NCI-H2196 treated with DMSO at 0.1 percent for 48 hours (cell line): ENCODE measurements at regions not wholly inside any gene's neighbourhood (a gene's known extent, or its start where the extent isn't known, plus 50 kb on each side); places are given as distances from the start of the nearest gene placed in this dataset.
"Not testable (repeated sequence)": the region's sequence is repeated elsewhere in the genome, so short reads cannot be mapped to it uniquely, and the experiment has no call there.

Experiments
- DNase-seq: peaks from one replicate; lab custom pipeline; 2025; ENCODE audit not compliant: unreplicated experiment; lab: John Stamatoyannopoulos, UW

DNA sequence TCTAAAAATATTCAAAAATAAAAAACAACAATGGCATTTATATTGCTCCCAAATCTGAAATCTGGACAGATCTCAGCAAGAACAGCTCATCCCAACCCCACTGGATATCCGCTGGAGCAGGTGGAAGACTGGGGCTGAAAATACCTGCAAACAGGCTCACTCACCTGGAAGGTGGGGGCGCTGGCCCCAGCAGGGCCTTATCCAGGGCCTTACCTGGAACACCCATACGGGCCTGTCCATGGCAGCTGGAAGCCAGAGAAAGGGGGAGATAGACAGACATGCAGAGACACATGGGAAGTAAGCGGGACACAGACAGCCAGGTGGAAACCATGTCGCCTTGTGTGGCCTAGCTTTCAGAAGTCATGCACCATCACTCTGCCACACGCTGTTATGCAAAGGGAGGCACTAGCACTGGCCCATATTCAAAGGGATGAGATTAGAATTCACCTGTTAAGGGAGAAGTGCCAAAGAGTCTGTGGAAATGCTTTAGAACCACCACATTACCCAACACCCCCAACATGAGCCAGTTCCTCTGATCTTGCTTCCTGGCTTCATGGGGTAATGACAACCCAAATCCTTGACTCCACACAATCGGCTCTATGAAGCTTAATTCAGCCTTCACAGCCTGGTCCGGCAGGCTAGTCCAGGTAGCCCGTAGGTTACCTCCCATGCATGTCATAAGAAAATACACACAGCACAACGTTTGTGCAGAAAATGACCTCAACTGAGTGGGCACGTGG is 99.0 kb upstream of the CDYL start:
- DNase-seq: no peak

DNA sequence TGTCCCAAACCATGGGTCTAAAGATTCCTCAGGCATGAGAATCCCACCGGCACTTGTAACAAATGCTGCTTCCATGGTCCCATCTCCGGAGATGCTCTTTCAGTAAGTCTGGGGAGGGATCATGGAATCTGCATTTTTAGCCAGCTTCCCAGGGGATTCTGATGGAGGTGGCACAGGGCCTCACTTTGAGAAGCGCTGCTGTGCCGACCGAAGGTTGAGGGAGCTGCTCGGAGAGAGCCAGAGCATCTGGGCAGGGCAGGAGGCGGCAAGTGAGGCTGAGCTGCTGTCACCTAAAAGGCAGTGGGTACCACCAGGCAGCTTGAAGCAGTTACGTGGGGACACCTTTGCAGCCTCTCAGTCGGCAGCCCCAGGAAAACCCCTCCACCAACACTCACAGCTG is 100.2 kb upstream of the CDYL start:
- DNase-seq: no peak

DNA sequence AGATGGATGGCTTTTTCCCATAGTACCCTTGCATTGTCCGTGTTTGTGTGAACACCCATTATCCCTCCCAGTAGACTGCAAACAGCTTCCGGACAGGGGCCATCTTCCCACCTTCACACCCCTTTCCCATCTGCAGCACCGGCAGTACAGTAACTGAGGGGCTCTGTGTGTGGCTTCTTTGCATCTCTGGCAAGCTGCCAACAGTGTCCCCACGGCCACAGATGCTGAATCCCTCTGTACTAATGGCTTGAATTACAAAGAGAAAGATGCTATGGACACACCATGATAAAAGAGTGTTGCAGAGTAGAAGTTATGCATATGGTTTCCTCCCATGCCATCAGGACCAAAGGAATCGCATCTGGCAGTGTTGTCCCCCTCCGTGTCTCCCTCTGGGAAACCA is 101.1 kb upstream of the CDYL start:
- DNase-seq: no peak

DNA sequence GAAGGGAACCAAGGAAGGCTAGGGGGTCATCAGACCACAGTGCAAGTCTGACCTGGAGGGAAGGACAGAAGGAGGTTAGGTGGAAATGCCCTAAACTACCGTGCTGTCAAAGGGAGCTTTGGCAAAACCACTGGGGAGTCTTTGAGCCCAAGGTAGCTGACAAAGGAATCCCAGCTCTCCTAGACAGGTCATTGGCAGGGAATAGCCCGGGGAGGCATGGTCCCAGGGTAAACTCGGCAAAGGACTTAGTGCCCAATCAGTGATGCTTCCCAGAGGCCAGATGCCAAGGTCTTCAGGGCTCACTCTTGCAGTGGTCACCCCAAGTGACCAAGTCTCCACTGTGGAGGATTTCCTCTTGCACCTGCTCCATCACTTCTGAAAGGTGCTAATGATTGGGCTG is 102.3 kb upstream of the CDYL start:
- DNase-seq: no peak

DNA sequence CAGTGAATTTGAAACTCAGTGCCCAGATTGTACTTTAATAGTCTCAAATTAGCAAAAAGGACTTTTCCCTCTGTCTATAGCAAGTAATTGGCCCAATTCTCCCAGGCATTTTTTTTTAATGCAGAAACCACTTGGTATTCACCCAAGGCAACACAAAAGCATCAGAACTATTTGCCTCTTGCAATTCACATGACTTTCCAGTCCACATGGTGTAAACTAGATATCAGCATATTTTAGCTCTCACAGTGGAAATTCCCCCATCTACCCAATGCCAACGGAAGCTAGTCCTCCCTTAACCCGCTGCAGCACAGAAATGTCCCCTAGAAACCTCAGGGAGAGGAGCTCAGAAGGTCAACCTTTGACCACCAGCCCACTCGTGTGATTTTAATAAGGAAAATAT is 103.4 kb upstream of the CDYL start:
- no peak for DNase-seq

DNA sequence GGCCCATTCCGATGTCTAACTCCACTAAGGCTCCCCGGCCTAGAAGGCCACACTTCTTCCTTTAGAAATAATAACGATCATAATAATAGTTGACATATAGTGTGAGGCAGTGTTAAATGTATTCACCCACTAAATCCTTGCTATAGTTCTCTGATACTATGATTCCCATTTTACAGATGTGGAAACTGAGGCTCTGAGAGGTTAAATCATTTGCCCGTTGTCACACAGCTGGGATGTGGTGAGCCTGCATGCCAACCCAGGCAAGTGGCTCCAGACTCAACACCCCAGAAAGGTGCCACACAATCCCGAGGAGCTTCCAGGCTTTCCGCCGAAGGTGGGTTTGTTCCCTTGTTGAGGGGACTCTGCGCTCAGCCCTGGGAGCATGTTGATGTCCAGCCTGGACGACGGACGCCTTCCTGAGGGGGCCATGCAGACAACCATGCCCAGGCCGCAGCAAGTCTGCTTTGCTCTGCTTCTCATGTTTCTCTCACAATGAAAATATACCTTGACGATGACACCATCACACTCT is 104.6 kb upstream of the CDYL start:
- no peak for DNase-seq

DNA sequence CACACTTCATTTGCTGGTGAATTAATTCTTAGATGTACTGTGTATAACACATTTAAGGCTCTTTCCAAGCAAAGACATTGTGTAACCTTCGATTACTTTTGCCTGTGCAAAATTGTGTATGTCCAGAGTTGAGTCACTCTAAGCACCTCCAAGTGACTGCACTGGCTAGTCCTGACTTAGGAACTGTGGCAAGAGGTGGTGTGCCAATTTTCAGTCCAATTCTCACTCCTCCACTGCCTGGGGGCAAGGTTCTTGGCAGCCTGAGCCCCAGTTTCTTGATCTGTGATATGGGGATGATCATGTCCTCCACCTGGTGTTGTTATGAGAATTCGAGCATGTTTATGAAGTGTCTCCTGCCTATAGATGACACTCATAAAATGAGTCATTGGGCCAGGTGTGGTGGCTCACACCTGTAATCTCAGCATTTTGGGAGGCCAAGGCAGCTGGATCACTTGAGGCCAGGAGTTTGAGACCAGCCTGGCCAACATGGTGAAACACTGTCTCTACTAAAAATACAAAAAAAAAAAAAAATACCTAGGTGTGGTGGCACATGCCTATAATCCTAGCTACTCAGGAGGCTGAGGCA is 105.3 kb upstream of the CDYL start:
- DNase-seq: no peak

DNA sequence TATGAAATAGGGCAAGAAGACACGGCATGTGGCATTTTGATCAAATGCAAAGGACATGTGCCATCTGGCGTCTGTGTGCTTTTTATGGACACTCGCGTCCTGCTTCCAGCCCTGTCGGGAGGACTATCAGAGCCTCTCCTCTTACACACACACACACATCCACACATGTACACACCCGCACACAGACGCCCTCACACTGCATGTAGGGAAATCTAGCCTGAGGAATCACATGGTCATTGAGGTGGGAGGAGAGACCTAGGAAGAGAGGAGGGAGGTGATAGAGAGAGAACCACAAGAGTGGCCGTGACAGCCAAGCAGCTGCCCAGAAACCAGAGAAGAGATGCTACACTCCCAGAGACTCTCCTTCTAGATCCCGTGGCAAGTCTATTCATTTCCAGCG is 105.9 kb upstream of the CDYL start:
- no peak for DNase-seq

DNA sequence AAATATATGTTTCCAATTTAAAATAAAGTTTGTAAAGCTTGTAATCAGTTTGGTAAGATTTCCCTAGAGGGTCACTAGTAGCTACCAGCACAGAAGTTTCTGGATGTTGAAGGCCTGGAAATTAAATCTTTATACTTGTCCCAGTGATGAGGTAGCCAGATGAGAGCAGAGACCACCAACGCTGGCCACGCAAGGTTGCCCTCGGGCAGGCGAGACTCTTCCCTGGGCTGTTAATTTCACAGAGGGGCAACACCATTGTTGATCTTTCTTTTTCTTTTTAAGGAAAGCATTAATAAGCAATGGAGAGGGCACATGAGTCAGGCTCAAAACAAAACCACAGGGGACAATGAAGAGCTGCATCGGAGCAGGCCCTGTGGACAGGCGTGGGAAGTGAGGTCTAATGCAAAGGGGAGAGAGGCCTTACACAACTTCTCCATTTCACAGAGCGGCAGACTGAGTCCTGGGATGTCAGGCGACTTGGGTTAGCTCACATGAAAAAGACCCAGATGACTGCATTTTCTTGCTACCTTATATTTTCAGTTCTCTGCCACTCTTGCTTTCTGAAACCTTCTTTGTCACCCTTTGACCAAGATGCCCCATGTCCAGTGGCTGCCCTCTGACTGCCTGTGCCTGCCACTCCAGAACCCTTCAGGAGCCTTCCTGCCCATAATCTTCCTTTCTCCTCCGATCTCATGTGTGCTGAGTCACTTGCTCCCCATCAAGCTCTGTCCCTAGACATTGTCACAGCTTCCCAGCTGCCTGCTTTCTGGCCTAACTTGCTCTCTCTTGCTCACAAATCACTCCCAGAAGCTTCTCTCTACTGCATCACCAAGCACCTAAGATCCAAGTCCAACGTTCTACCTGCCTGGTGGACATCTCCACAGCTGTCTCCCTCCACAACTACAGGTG is 107.7 kb upstream of the CDYL start:
- no peak for DNase-seq

DNA sequence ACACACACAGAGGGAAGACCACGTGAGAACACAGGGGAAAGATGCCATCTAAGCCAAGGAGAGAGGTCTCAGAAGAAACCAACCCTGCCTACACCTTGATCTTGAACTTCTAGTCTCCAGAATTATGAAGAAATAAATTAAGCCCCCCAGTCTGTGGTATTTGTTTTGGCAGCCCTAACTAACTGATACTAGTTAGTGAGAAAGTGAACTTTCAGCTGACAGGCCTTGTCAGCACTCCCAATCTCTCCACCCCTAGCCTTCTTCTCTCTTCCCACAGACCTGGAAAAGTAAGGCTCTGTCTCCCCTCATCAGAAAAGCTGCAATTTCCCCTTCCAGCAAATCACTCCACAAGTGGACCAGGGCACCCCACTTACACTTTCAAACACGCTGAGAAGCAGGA is 108.6 kb upstream of the CDYL start:
- DNase-seq: no peak

DNA sequence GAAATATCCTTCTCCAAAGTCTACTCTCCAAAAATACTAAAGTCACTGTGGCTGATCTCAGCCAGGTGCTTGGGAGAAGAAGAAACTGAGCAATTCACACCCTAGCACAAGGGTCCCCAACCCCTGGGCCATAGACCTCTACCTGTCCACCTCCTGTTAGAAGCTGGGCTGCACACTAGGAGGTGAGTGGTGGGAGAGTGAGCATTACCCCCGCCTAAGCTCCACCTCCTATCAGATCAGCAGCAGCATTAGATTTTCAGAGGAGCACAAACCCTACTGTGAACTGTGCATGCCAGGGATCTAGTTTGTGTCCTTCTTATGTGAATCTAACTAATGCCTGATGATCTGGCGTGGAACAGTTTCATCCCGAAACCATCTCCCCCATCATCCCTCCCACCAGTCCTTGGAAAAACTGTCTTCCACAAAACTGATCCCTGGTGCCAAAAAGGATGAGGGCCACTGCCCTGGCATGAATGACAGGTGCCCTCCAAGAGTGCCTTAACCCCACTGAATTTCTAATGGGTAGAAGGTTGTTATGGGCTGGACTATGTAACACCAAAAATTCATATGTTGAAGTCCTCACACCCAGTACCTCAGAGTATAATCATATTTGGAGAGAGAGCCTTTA is 109.2 kb upstream of the CDYL start:
- DNase-seq: no peak

DNA sequence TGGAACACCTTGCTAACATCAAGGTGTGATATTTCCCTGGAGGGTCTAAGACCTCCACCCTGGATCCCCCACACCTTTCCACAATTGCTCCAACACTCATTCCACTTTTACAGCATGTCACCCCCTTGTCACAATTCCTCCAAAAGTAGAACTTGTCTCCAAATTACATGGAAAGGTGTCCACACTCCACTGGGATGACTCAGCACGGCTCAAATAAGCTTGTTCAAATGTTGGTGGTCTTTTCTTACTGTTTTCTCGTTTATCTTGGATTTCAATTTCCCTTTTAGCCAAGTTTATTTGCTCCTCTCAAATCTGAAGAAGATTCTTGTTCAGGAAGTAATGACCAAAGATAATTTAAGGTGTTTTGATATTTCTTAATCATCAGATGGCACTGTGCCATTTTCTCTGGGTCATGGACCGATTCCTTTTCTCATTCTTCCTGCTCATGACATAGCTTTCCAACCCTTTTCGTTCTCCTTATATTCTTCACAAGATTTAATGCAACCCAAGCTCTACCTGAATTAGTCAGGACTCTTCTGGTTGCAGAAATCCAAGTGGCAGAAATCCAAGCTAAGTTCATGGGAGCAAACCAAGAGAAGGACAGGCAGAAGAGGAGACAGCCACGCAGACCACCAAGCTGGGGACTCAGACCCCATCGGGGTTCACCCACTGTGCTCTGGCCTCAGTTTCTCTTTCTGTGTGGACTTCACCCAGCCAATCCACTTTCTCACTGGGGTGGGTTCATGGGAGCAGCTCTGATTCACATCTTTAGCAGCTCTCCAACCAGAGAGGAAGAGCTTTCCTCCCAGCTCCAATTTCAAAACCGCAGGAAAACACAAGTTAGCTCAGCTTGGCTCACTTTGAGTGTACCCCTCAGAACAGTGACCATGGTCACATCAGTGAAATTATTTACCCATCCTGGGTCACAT is 110.5 kb upstream of the CDYL start:
- DNase-seq: no peak

DNA sequence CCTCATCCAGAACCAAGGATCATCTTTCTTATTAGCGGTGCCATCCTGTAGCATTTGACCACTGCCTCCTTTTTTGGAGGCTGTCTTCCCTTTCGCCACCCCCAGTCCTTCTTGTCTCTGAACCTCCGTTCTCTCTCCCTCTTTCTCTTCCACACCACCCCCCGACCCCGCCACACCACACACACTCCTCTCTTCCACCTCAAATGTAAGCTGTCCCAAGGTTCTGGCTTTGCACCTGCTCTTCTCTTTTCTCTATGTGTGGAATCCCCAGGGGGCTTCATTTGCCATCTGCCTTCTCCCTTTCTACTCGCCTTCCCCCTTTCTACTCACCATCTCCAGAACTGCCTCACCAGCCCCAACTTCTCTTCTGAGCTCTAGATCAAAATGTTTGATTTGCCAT is 111.3 kb upstream of the CDYL start:
- no peak for DNase-seq

DNA sequence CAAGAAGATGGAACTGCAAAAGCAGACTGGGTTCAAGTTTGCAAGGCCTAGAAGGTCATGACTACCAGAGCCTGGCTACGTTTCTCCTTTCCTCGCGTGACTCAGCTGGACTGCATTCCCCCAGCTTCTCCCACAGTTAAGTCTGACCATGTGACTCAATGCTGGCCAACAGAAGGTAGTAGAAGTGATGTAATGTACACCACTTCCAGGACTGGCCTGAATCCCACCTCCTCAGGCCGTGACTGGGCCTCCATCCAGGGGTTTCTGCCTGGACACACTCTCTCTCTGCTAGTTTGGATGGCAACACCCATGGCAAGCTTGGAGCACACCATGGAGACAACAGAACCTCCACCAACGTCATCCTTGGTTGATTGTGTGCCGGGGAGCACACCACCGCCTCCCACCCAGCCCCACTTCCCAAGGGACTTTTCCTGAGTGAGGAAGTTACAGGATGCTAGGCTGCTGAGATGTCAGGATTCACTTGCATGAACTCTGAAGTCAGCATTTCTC is 112.0 kb upstream of the CDYL start:
- no peak for DNase-seq

DNA sequence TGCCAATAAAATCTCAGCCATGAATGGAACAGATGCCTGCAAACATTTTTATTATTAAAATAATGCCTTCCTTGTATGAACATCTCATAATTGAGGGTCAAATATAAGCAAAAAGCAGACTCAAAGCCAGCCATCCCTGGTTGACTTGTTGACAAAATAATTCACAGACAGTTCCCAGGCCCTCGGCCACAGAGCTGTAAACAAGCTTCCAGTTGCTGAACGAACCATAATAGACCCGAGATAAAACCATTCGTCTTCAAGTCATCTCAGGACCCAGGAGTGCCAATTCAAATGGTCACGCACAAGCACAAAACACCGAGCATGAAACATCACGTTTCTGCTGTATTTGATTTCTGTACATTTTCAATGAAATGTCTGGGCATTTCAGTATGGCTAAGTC is 113.3 kb upstream of the CDYL start:
- no peak for DNase-seq

DNA sequence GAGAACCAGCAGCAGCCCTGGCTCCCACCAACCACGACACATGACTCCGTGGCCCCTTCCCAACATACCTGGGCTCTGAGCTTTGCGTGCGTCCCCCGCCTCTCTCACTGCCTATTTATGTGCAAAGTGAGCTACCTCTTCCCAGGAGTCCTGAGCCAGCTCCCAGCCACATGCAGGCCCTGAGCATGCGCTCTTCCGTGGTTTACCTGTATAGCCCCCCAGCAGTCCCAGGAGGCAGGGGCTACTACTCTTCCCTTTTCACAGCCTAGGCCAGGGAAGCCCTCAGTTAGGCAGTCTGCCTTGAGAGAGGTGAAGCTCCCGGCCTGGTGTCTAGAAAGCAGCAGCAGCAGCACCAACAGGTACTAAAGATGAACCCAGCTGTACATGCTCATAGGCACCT is 114.8 kb upstream of the CDYL start:
- no peak for DNase-seq

DNA sequence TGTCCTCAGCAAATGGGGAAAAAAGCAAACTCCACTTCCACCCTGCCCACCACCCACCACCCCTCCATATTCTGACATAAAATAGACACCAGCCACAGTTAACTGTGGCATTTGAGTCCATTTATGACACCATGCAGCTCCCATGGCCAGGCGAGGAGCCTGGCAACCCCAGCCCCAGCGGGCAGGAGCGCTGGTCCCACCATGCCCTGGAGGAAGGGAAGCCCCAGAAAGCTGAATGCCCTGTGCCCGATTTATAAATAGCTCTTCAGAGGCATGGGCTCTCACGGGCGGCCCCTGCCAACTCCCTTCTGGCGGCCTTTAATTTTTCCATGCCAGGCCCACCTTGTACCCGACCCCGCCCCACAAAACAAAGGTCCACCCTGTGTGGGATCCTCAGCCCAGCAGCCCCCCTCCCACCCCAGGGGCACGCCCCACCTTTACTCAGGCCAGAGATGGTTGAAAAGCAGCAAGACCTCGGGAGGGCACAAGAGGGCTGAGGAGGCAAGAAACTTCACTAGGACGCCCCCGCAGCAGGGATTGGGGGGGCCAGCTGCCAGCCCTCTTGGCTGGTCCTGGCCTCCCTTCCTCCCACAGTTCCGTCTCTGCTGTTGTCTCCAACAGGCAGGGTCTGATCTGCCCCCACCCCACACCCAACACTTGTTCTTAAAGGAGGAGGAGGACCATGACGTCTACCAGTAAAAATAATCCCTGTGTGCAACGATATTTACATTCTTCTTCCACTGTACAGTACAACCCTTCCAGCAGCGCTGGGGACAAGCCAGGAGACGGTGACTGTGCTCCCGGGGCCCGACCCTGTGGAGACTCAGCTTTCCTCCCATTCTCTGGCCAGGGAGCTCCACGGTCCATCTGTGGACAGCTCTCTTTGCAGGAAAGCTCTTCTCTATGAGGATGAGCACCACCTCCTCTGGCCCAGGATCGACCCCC is 115.6 kb upstream of the CDYL start:
- no peak for DNase-seq

DNA sequence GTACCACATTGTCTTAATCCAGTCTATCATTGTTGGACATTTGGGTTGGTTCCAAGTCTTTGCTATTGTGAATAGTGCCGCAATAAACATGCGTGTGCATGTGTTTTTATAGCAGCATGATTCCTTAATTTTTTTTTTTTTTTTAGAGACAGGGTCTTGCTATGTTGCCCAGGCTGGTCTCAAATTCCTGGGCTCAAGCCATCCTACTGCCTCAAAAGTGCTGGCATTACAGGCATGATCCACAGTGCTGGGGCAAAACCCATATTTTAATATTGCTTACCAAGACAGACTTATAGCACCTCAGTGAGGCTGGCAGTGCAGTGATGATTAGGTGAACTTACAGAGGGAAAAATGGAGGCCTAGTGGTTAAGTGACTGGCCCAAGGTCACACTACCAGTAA is 116.5 kb upstream of the CDYL start:
- DNase-seq: not testable (repeated sequence)

DNA sequence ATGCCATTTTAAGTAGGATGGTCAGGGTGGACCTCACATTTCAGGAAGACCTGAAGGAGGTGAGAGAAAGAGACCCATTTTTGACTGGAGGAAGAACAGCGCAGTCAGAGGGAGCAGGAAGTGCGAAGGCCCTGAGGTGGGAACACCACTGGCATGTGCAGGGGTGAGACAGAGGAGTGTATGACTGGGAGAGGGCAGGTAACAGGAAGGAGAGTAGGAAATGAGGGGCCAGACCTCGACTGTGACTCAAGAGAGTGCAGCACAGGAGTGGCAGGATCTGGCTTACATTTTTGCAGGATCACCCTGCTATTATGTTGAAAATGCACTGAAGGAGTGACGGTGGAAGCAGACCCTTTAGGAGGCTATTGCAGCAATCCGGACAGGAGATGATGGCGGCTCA is 117.7 kb upstream of the CDYL start:
- no peak for DNase-seq
